ENCODE measurements at regions not wholly inside any gene's neighbourhood (a gene's known extent, or its start where the extent isn't known, plus 50 kb on each side); places are given as distances from the start of the nearest gene placed in this dataset.

GRCh38 chr18:54702686-54703085 lies 111.6 kb downstream of the DYNAP start:
- no peak for DNase-seq (ENCODE audit: low read depth, low spot score)
- H3K9ac ChIP-seq (ENCODE audit: insufficient read length, low read depth) = no peak overlapping the region
- no peaks in the 10 kb centered on the region for H3K9me3 ChIP-seq (ENCODE audit: insufficient read depth, low read length)
- H3K27me3 ChIP-seq (ENCODE audit: insufficient read depth, insufficient read length) = no peaks in the 10 kb centered on the region
- no peaks in the 10 kb centered on the region for H3K4me1 ChIP-seq (ENCODE audit: insufficient read depth, insufficient read length)
- H3K36me3 ChIP-seq (ENCODE audit: insufficient read depth, insufficient read length, low read length) = no peaks in the 10 kb centered on the region
- TF ChIP-seq YY1 (IDR thresholded peaks at IDR 0.05; ENCODE audit: insufficient read depth, insufficient read length) (no peak), ZNF274 (IDR thresholded peaks at IDR 0.05; ENCODE audit: low read depth, low read length) (no peak), SUZ12 (IDR thresholded peaks at IDR 0.05; ENCODE audit: extremely low read depth, insufficient read depth, insufficient read length) (no peak)
- no peak overlapping the region for H3K4me3 ChIP-seq (ENCODE audit: insufficient read length, low read depth)

GRCh38 chr18:54710074-54710899 lies 118.0 kb upstream of the RAB27B start:
- no peaks in the 10 kb centered on the region for H3K27me3 ChIP-seq (ENCODE audit: insufficient read depth, insufficient read length)
- H3K36me3 ChIP-seq (ENCODE audit: insufficient read depth, insufficient read length, low read length) = no peaks in the 10 kb centered on the region
- no peaks in the 10 kb centered on the region for H3K4me1 ChIP-seq (ENCODE audit: insufficient read depth, insufficient read length)
- H3K9me3 ChIP-seq (ENCODE audit: insufficient read depth, low read length) = no peaks in the 10 kb centered on the region
- DNase-seq (ENCODE audit: low read depth, low spot score) = no peak
- H3K9ac ChIP-seq (ENCODE audit: insufficient read length, low read depth) = no peak overlapping the region
- no peak overlapping the region for H3K4me3 ChIP-seq (ENCODE audit: insufficient read length, low read depth)
- TF ChIP-seq ZNF274 (IDR thresholded peaks at IDR 0.05; ENCODE audit: low read depth, low read length) = no peak
- no peak for TF ChIP-seq SUZ12 (IDR thresholded peaks at IDR 0.05; ENCODE audit: extremely low read depth, insufficient read depth, insufficient read length)
- TF ChIP-seq YY1 (IDR thresholded peaks at IDR 0.05; ENCODE audit: insufficient read depth, insufficient read length) = no peak

DNA sequence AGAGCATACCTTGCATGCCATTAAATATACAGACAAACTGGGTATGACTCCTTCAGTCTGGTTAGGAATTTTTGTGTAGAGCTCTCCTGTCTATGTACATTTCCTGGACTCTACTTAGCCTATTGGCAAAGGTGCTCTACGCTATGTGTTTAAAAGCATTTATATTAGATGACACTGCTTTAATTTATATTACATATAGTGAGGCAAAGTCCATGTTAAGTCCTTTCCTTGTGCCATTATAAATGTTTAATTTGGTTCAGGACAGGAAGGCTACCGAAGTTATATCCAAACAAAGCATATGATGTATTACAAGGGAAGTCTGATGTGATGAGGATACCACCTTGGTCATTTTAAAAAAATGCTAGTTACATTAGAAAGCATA lies 117.4 kb upstream of the RAB27B start:
- Histone ChIP-seq H3K9me3 (ENCODE audit: insufficient read depth, low read length) (no peaks in the 10 kb centered on the region), H3K9ac (ENCODE audit: insufficient read length, low read depth) (no peak overlapping the region), H3K4me3 (ENCODE audit: insufficient read length, low read depth) (no peak overlapping the region), H3K36me3 (ENCODE audit: insufficient read depth, insufficient read length, low read length) (no peaks in the 10 kb centered on the region), H3K27me3 (ENCODE audit: insufficient read depth, insufficient read length) (no peaks in the 10 kb centered on the region), H3K4me1 (ENCODE audit: insufficient read depth, insufficient read length) (no peaks in the 10 kb centered on the region)
- TF ChIP-seq SUZ12 (IDR thresholded peaks at IDR 0.05; ENCODE audit: extremely low read depth, insufficient read depth, insufficient read length) = no peak
- no peak for TF ChIP-seq YY1 (IDR thresholded peaks at IDR 0.05; ENCODE audit: insufficient read depth, insufficient read length)
- no peak for TF ChIP-seq ZNF274 (IDR thresholded peaks at IDR 0.05; ENCODE audit: low read depth, low read length)
- DNase-seq (ENCODE audit: low read depth, low spot score) = no peak

- Histone ChIP-seq H3K9ac (ENCODE audit: insufficient read length, low read depth) (no peak overlapping the region), H3K36me3 (ENCODE audit: insufficient read depth, insufficient read length, low read length) (no peaks in the 10 kb centered on the region), H3K4me1 (ENCODE audit: insufficient read depth, insufficient read length) (no peaks in the 10 kb centered on the region), H3K4me3 (ENCODE audit: insufficient read length, low read depth) (no peak overlapping the region), H3K9me3 (ENCODE audit: insufficient read depth, low read length) (no peaks in the 10 kb centered on the region), H3K27me3 (ENCODE audit: insufficient read depth, insufficient read length) (no peaks in the 10 kb centered on the region)
- DNase-seq (ENCODE audit: low read depth, low spot score) = no peak
- TF ChIP-seq ZNF274 (IDR thresholded peaks at IDR 0.05; ENCODE audit: low read depth, low read length) = no peak
- TF ChIP-seq YY1 (IDR thresholded peaks at IDR 0.05; ENCODE audit: insufficient read depth, insufficient read length) = no peak
- TF ChIP-seq SUZ12 (IDR thresholded peaks at IDR 0.05; ENCODE audit: extremely low read depth, insufficient read depth, insufficient read length) = no peak
Observed at GRCh38 chr18:54712306-54712705, 116.0 kb upstream of the RAB27B start.

DNA sequence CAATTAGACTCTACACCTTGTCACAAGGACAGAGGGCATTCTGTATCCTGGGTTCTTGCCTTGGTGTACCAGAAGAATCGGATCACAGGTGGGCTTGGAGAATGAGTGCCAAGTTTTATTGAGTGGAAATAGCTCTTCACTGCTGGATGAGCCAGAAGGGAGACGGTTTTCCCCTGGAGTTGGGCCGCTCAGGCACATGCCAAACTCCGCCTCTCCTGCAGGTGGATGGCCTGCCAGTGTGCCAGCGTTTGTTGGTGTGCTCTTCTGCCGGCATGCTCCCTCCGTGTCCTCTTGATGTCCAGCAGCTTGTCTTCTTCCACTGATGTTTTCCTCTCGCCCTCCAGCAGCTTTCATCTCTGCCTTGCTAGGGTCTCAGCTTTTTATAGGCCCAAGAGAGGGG lies 115.5 kb upstream of the RAB27B start:
- no peak for TF ChIP-seq ZNF274 (IDR thresholded peaks at IDR 0.05; ENCODE audit: low read depth, low read length)
- no peak for TF ChIP-seq SUZ12 (IDR thresholded peaks at IDR 0.05; ENCODE audit: extremely low read depth, insufficient read depth, insufficient read length)
- no peak for TF ChIP-seq YY1 (IDR thresholded peaks at IDR 0.05; ENCODE audit: insufficient read depth, insufficient read length)
- no peak overlapping the region for H3K9ac ChIP-seq (ENCODE audit: insufficient read length, low read depth)
- H3K4me3 ChIP-seq (ENCODE audit: insufficient read length, low read depth) = no peak overlapping the region
- H3K36me3 ChIP-seq (ENCODE audit: insufficient read depth, insufficient read length, low read length) = no peaks in the 10 kb centered on the region
- H3K27me3 ChIP-seq (ENCODE audit: insufficient read depth, insufficient read length) = no peaks in the 10 kb centered on the region
- no peak for DNase-seq (ENCODE audit: low read depth, low spot score)
- no peaks in the 10 kb centered on the region for H3K9me3 ChIP-seq (ENCODE audit: insufficient read depth, low read length)
- no peaks in the 10 kb centered on the region for H3K4me1 ChIP-seq (ENCODE audit: insufficient read depth, insufficient read length)

- no peak overlapping the region for H3K4me3 ChIP-seq (ENCODE audit: insufficient read length, low read depth)
- no peak for TF ChIP-seq SUZ12 (IDR thresholded peaks at IDR 0.05; ENCODE audit: extremely low read depth, insufficient read depth, insufficient read length)
- no peak for TF ChIP-seq YY1 (IDR thresholded peaks at IDR 0.05; ENCODE audit: insufficient read depth, insufficient read length)
- TF ChIP-seq ZNF274 (IDR thresholded peaks at IDR 0.05; ENCODE audit: low read depth, low read length) = no peak
- H3K4me1 ChIP-seq (ENCODE audit: insufficient read depth, insufficient read length) = no peaks in the 10 kb centered on the region
Observed at GRCh38 chr18:54713386-54713785, 114.9 kb upstream of the RAB27B start.

GRCh38 chr18:54714851-54715250 lies 113.4 kb upstream of the RAB27B start:
- Histone ChIP-seq H3K4me1 (ENCODE audit: insufficient read depth, insufficient read length) (no peaks in the 10 kb centered on the region), H3K36me3 (ENCODE audit: insufficient read depth, insufficient read length, low read length) (no peaks in the 10 kb centered on the region), H3K27me3 (ENCODE audit: insufficient read depth, insufficient read length) (no peaks in the 10 kb centered on the region), H3K9me3 (ENCODE audit: insufficient read depth, low read length) (no peaks in the 10 kb centered on the region), H3K9ac (ENCODE audit: insufficient read length, low read depth) (no peak overlapping the region), H3K4me3 (ENCODE audit: insufficient read length, low read depth) (no peak overlapping the region)
- DNase-seq (ENCODE audit: low read depth, low spot score) = no peak
- TF ChIP-seq ZNF274 (IDR thresholded peaks at IDR 0.05; ENCODE audit: low read depth, low read length) (no peak), YY1 (IDR thresholded peaks at IDR 0.05; ENCODE audit: insufficient read depth, insufficient read length) (no peak), SUZ12 (IDR thresholded peaks at IDR 0.05; ENCODE audit: extremely low read depth, insufficient read depth, insufficient read length) (no peak)

More at GRCh38 chr18:54713386-54713785, 114.9 kb upstream of the RAB27B start:
- Histone ChIP-seq H3K9me3 (ENCODE audit: insufficient read depth, low read length) (no peaks in the 10 kb centered on the region), H3K9ac (ENCODE audit: insufficient read length, low read depth) (no peak overlapping the region), H3K36me3 (ENCODE audit: insufficient read depth, insufficient read length, low read length) (no peaks in the 10 kb centered on the region), H3K27me3 (ENCODE audit: insufficient read depth, insufficient read length) (no peaks in the 10 kb centered on the region)
- no peak for DNase-seq (ENCODE audit: low read depth, low spot score)
